H1 (cell line): ENCODE measurements at regions not wholly inside any gene's neighbourhood (a gene's known extent, or its start where the extent isn't known, plus 50 kb on each side); places are given as distances from the start of the nearest gene placed in this dataset.

Experiments
- CTCF ChIA-PET: fragments of 300-600 bp; sonication (Branson Sonifier 250); formaldehyde crosslinking; loops from one replicate; lab custom pipeline; 2021; ENCODE audit not compliant: partially characterized antibody; lab: Charles Lee
- POLR2A ChIA-PET: fragments of 300-600 bp; sonication (Branson Sonifier 250); formaldehyde crosslinking; loops from one replicate; lab custom pipeline; 2021; ENCODE audit warnings: inconsistent platforms; ENCODE audit not compliant: partially characterized antibody; lab: Charles Lee
- DNase-seq, 2 experiments: peaks; one replicate each; pipeline versions ENCODE4 v3.0.0 to v3.0.0-alpha.2; 2010 to 2022; ENCODE audit warnings: low spot score in 2 of 2, low read depth in 1 of 2, mixed read lengths in 1 of 2
- FAIRE-seq: peaks from 2 replicates; lab custom pipeline; 2011; peaks lifted over from hg19 to GRCh38; lab: Jason Lieb, UNC
- H2AFZ ChIP-seq: 2 replicates; pipeline ENCODE4 v1.8.1; 2012; ENCODE audit warnings: low read length, inconsistent platforms
- H2AK5ac ChIP-seq: 2 replicates; pipeline ENCODE4 v1.6.1; 2013; ENCODE audit warnings: low read depth, low read length
- H2BK120ac ChIP-seq: replicated peaks from 2 replicates; pipeline ENCODE3; 2013; ENCODE audit warnings: low read depth, low read length, inconsistent platforms
- H2BK12ac ChIP-seq: 2 replicates; pipeline ENCODE4 v1.6.1; 2013; ENCODE audit warnings: low read depth, low read length
- H2BK15ac ChIP-seq: 2 replicates; pipeline ENCODE4 v1.6.1; 2013; ENCODE audit warnings: low read length
- H2BK20ac ChIP-seq: 2 replicates; pipeline ENCODE4 v1.6.1; 2013; ENCODE audit warnings: low read length
- H2BK5ac ChIP-seq: 2 replicates; pipeline ENCODE4 v1.6.1; 2013; ENCODE audit warnings: low read depth, low read length
- H3K14ac ChIP-seq: 2 replicates; pipeline ENCODE4 v1.6.1; 2013; ENCODE audit warnings: inconsistent platforms; ENCODE audit not compliant: insufficient read length
- H3K18ac ChIP-seq: 2 replicates; pipeline ENCODE4 v1.6.1; 2013; ENCODE audit warnings: low read length; ENCODE audit errors: extremely low read depth
- H3K23ac ChIP-seq: 2 replicates; pipeline ENCODE4 v1.6.1; 2013; ENCODE audit warnings: inconsistent platforms; ENCODE audit not compliant: insufficient read length
- H3K23me2 ChIP-seq: 2 replicates; pipeline ENCODE4 v1.6.1; 2013; ENCODE audit warnings: low read depth, low read length
- H3K27ac ChIP-seq: 2 replicates; pipeline ENCODE4 v1.6.1; 2011; ENCODE audit warnings: low read depth, low read length, inconsistent platforms
- H3K27me3 ChIP-seq, 4 experiments: replicated peaks in 1 of 4; 1 replicate in 1 of 4; 2 replicates in 3 of 4; pipeline versions ENCODE4 v1.6.1 to v1.8.1; 2011 to 2013; ENCODE audit warnings: low read length in 3 of 4, mild to moderate bottlenecking in 3 of 4, inconsistent platforms in 2 of 4, mixed read lengths in 2 of 4, moderate library complexity in 1 of 4; ENCODE audit not compliant: control insufficient read depth in 3 of 4, insufficient read depth in 3 of 4; ENCODE audit errors: extremely low read depth in 1 of 4
- H3K36me3 ChIP-seq, 4 experiments: 2 replicates each; pipeline versions ENCODE4 v1.6.1 to v1.8.1; 2011 to 2013; ENCODE audit warnings: mild to moderate bottlenecking in 4 of 4, low read length in 3 of 4, moderate library complexity in 2 of 4, control low read depth in 1 of 4, inconsistent platforms in 1 of 4; ENCODE audit not compliant: insufficient read depth in 4 of 4, control insufficient read depth in 2 of 4
- H3K4ac ChIP-seq: replicated peaks from 2 replicates; pipeline ENCODE3; 2013; ENCODE audit warnings: low read length, low read depth, mixed read lengths, inconsistent platforms; ENCODE audit not compliant: insufficient read length
- H3K4me1 ChIP-seq, 4 experiments: replicated peaks in 1 of 4; 1 replicate in 1 of 4; 2 replicates in 3 of 4; pipeline versions ENCODE4 v1.6.1 to v1.8.1; 2011 to 2013; ENCODE audit warnings: low read length in 3 of 4, inconsistent platforms in 2 of 4, mixed read lengths in 1 of 4; ENCODE audit not compliant: insufficient read depth in 4 of 4, control insufficient read depth in 3 of 4
- H3K4me2 ChIP-seq, 2 experiments: 2 replicates each; pipeline versions ENCODE4 v1.6.1 to v1.8.1; 2011 to 2013; ENCODE audit warnings: low read depth in 2 of 2, low read length in 2 of 2, control low read depth in 1 of 2, inconsistent platforms in 1 of 2, mild to moderate bottlenecking in 1 of 2; ENCODE audit not compliant: insufficient read depth in 1 of 2
- H3K4me3 ChIP-seq, 4 experiments: fragments of 200-600, 300-600 bp in 1 of 4; sonication (generic), shearing (Covaris generic), sonication (Bioruptor Twin) in 1 of 4; 2 replicates each; pipeline versions ENCODE4 v1.5.1 to v1.8.1; 2011 to 2016; ENCODE audit warnings: low read length in 4 of 4, low read depth in 3 of 4, control low read depth in 2 of 4, inconsistent platforms in 2 of 4, mild to moderate bottlenecking in 2 of 4, mixed read lengths in 1 of 4, moderate library complexity in 1 of 4; ENCODE audit not compliant: insufficient read depth in 2 of 4; ENCODE audit errors: extremely low read depth in 1 of 4
- H3K56ac ChIP-seq: replicated peaks from 2 replicates; pipeline ENCODE3; 2013; ENCODE audit warnings: low read depth, mild to moderate bottlenecking, mixed read lengths, low read length, inconsistent platforms; ENCODE audit not compliant: insufficient read length
- H3K79me1 ChIP-seq: 2 replicates; pipeline ENCODE4 v1.6.1; 2013; ENCODE audit warnings: low read depth, low read length, control low read depth
- H3K79me2 ChIP-seq, 2 experiments: 2 replicates each; pipeline versions ENCODE4 v1.6.1 to v1.8.1; 2012 to 2013; ENCODE audit warnings: low read length in 2 of 2, mild to moderate bottlenecking in 2 of 2, inconsistent platforms in 1 of 2; ENCODE audit not compliant: insufficient read depth in 2 of 2, control insufficient read depth in 1 of 2
- H3K9ac ChIP-seq, 4 experiments: replicated peaks in 1 of 4; 1 replicate in 1 of 4; 2 replicates in 3 of 4; pipeline versions ENCODE4 v1.6.1 to v1.8.1; 2011 to 2013; ENCODE audit warnings: low read depth in 3 of 4, low read length in 3 of 4, control low read depth in 2 of 4, mild to moderate bottlenecking in 2 of 4, moderate library complexity in 2 of 4, inconsistent platforms in 1 of 4; ENCODE audit errors: extremely low read depth in 1 of 4
- H3K9me3 ChIP-seq, 2 experiments: 2 replicates each; pipeline versions ENCODE4 v1.6.1 to v1.8.1; 2012 to 2013; ENCODE audit warnings: mild to moderate bottlenecking in 2 of 2, moderate library complexity in 2 of 2, control low read depth in 1 of 2, inconsistent platforms in 1 of 2, low read depth in 1 of 2, low read length in 1 of 2, mixed read lengths in 1 of 2; ENCODE audit not compliant: insufficient read depth in 2 of 2
- H4K20me1 ChIP-seq, 2 experiments: replicated peaks in 1 of 2; 2 replicates each; pipeline versions ENCODE3 to v1.8.1; 2011 to 2013; ENCODE audit warnings: inconsistent platforms in 2 of 2, low read length in 2 of 2, mild to moderate bottlenecking in 1 of 2; ENCODE audit not compliant: insufficient read depth in 2 of 2, control insufficient read depth in 1 of 2
- H4K5ac ChIP-seq: 2 replicates; pipeline ENCODE4 v1.6.1; 2013; ENCODE audit warnings: low read length, low read depth, mixed read lengths, inconsistent platforms; ENCODE audit not compliant: insufficient read length
- H4K8ac ChIP-seq: 2 replicates; pipeline ENCODE4 v1.8.0; 2013; ENCODE audit warnings: mild to moderate bottlenecking, moderate library complexity, low read length, inconsistent platforms; ENCODE audit not compliant: insufficient read depth; ENCODE audit errors: extremely low read depth
- H4K91ac ChIP-seq: replicated peaks from 2 replicates; pipeline ENCODE3; 2013; ENCODE audit warnings: low read length, mixed read lengths, inconsistent platforms; ENCODE audit not compliant: insufficient read length
- ASH2L ChIP-seq: fragments of 200-600, 300-600 bp; sonication (generic); IDR thresholded peaks from one replicate; pipeline ENCODE4 v1.7.1; 2017; ENCODE audit warnings: low read length
- CBX5 ChIP-seq: fragments of 300-800, 300-1000 bp; sonication (generic); IDR thresholded peaks from 2 replicates; pipeline ENCODE4 v1.7.1; 2016; ENCODE audit warnings: antibody characterized with exemption, low read length, low read depth
- CEBPB ChIP-seq: IDR thresholded peaks from 2 replicates; pipeline ENCODE4 v1.6.1; 2012; ENCODE audit warnings: low read depth, low read length
- EGR1 ChIP-seq: IDR thresholded peaks from 2 replicates; pipeline ENCODE4 v1.6.1; 2011; ENCODE audit warnings: low read depth, low read length, borderline replicate concordance
- GTF2F1 ChIP-seq: IDR thresholded peaks from 2 replicates; pipeline ENCODE4 v1.6.1; 2012; ENCODE audit warnings: low read depth, low read length, improper control_type of control experiment, borderline replicate concordance
- JUN ChIP-seq: IDR thresholded peaks from 2 replicates; pipeline ENCODE4 v1.6.1; 2011; ENCODE audit warnings: low read depth, mild to moderate bottlenecking, improper control_type of control experiment, low read length
- JUND ChIP-seq: IDR thresholded peaks from 2 replicates; pipeline ENCODE4 v1.6.1; 2011; ENCODE audit warnings: mild to moderate bottlenecking, improper control_type of control experiment, low read length
- MAX ChIP-seq: IDR thresholded peaks from 2 replicates; pipeline ENCODE4 v1.6.1; 2012; ENCODE audit warnings: inconsistent platforms
- POLR2AphosphoS5 ChIP-seq: IDR thresholded peaks from 2 replicates; pipeline ENCODE4 v1.6.1; 2011; ENCODE audit warnings: low read depth, low read length
- RXRA ChIP-seq: IDR thresholded peaks from 2 replicates; pipeline ENCODE4 v1.6.1; 2011; ENCODE audit warnings: low read depth, mild to moderate bottlenecking, low read length, moderate library complexity; ENCODE audit not compliant: insufficient read depth
- SP1 ChIP-seq: IDR thresholded peaks from 2 replicates; pipeline ENCODE4 v1.6.1; 2011; ENCODE audit warnings: low read depth, low read length
- TCF12 ChIP-seq: IDR thresholded peaks from 2 replicates; pipeline ENCODE4 v1.6.1; 2011; ENCODE audit warnings: low read depth, mild to moderate bottlenecking, low read length
- WGBS, 2 experiments: shearing (Covaris generic) in 1 of 2; methylation state at CpG; one replicate each; pipeline versions ENCODE4 v1.1.6 to v1.1.7; 2013 to 2015; ENCODE audit warnings: low lambda C conversion rate in 2 of 2, mixed read lengths in 2 of 2, inconsistent platforms in 1 of 2, low coverage in 1 of 2, missing lambda C conversion rate in 1 of 2; ENCODE audit not compliant: insufficient replicate concordance in 2 of 2, insufficient coverage in 1 of 2, insufficient read length in 1 of 2; ENCODE audit errors: extremely low coverage in 1 of 2, missing lambda C conversion rate in 1 of 2; 5-methylcytosine and 5-hydroxymethylcytosine counted together

- Histone ChIP-seq H3K79me2 (no peaks in the 10 kb centered on the region), H3K23ac (no peak overlapping the region), H4K8ac (no peak overlapping the region), H2BK20ac (no peak overlapping the region), H4K91ac (no peak overlapping the region), H3K56ac (no peak overlapping the region), H3K36me3 (no peaks in the 10 kb centered on the region), H2AFZ (no peak overlapping the region), H3K9me3 (no peaks in the 10 kb centered on the region), H3K79me1 (no peaks in the 10 kb centered on the region), H3K4me3 (no peak overlapping the region), H4K20me1 (no peaks in the 10 kb centered on the region), H2BK5ac (no peak overlapping the region), H3K9ac (no peak overlapping the region), H4K5ac (no peak overlapping the region), H3K14ac (no peak overlapping the region), H3K27me3 (no peaks in the 10 kb centered on the region), H3K23me2 (no peaks in the 10 kb centered on the region), H3K4me1 (no peaks in the 10 kb centered on the region), H2BK12ac (no peak overlapping the region), H3K4ac (no peak overlapping the region), H3K27ac (no peak overlapping the region), H3K18ac (no peak overlapping the region), H2AK5ac (no peak overlapping the region), H3K4me2 (no peak overlapping the region), H2BK120ac (no peak overlapping the region), H2BK15ac (no peak overlapping the region)
- FAIRE-seq: no peak
- CTCF ChIA-PET: interaction anchor here (1.0 kb wide), 1 partner anchor 161 kb away, joined by 3 read pairs; no protein-coding TSS in a partner anchor
- no peak for DNase-seq
- POLR2A ChIA-PET: no interaction called here
- 89% methylated on average over 5 of the region's 5 CpGs; no CpG with 5 or more reads in 1 of the 2 experiments for WGBS, 2 experiments
- TF ChIP-seq JUND: no peak
- TF ChIP-seq CEBPB: no peak
- TF ChIP-seq JUN: no peak
- no peak for TF ChIP-seq GTF2F1
- TF ChIP-seq EGR1: no peak
- no peak for TF ChIP-seq ASH2L
- no peak for TF ChIP-seq MAX
- no peak for TF ChIP-seq POLR2AphosphoS5
- TF ChIP-seq TCF12: no peak
- TF ChIP-seq CBX5: no peak
- TF ChIP-seq SP1: no peak
- no peak for TF ChIP-seq RXRA
These were observed 637.1 kb downstream of the GATA3 start for GRCh38 chr10:8691498-8692017.
